Keratinocyte (primary cell): ENCODE measurements at regions not wholly inside any gene's neighbourhood (a gene's known extent, or its start where the extent isn't known, plus 50 kb on each side); places are given as distances from the start of the nearest gene placed in this dataset.

Experiments
- DNase-seq: peaks from one replicate; pipeline ENCODE4 v3.0.0-alpha.2; 2011; ENCODE audit warnings: low read depth, missing footprints, low spot score
- FAIRE-seq: peaks from 2 replicates; lab custom pipeline; 2011; peaks lifted over from hg19 to GRCh38; lab: Jason Lieb, UNC
- H2AFZ ChIP-seq: 2 replicates; pipeline ENCODE4 v1.6.0; 2012; ENCODE audit warnings: low read length, control low read depth, inconsistent platforms; ENCODE audit not compliant: control insufficient read depth
- H3K27ac ChIP-seq: 2 replicates; pipeline ENCODE4 v1.5.1; 2011; ENCODE audit warnings: low read length; ENCODE audit not compliant: control insufficient read depth, insufficient read depth
- H3K27me3 ChIP-seq: 3 replicates; pipeline ENCODE4 v1.6.0; 2011; ENCODE audit warnings: low read length; ENCODE audit not compliant: control insufficient read depth, insufficient read depth; ENCODE audit errors: extremely low read depth
- H3K36me3 ChIP-seq, 2 experiments: 2 replicates in 1 of 2; 3 replicates in 1 of 2; pipeline ENCODE4 v1.5.1; 2011; ENCODE audit warnings: low read length in 2 of 2, mild to moderate bottlenecking in 1 of 2; ENCODE audit not compliant: control insufficient read depth in 2 of 2, insufficient read depth in 2 of 2; ENCODE audit errors: extremely low read depth in 1 of 2
- H3K4me1 ChIP-seq: 3 replicates; pipeline ENCODE4 v1.5.1; 2011; ENCODE audit warnings: low read length; ENCODE audit not compliant: control insufficient read depth, insufficient read depth; ENCODE audit errors: extremely low read depth
- H3K4me2 ChIP-seq: 3 replicates; pipeline ENCODE4 v1.6.0; 2011; ENCODE audit warnings: low read depth, low read length; ENCODE audit not compliant: control insufficient read depth, insufficient read depth; ENCODE audit errors: extremely low read depth
- H3K4me3 ChIP-seq, 3 experiments: fragments of 200-600 bp in 1 of 3; sonication (generic) in 1 of 3; 2 replicates in 2 of 3; 3 replicates in 1 of 3; pipeline ENCODE4 v1.5.1; 2011 to 2016; ENCODE audit warnings: low read length in 3 of 3, mild to moderate bottlenecking in 3 of 3, control low read depth in 2 of 3, inconsistent platforms in 1 of 3, low read depth in 1 of 3, mixed read lengths in 1 of 3, mixed run types in 1 of 3, moderate library complexity in 1 of 3; ENCODE audit not compliant: control insufficient read depth in 2 of 3, insufficient read depth in 2 of 3; ENCODE audit errors: extremely low read depth in 1 of 3
- H3K79me2 ChIP-seq: 2 replicates; pipeline ENCODE4 v1.6.0; 2012; ENCODE audit warnings: low read length; ENCODE audit not compliant: control insufficient read depth, insufficient read depth
- H3K9ac ChIP-seq: 3 replicates; pipeline ENCODE4 v1.6.0; 2011; ENCODE audit warnings: low read length; ENCODE audit not compliant: control insufficient read depth, insufficient read depth; ENCODE audit errors: extremely low read depth
- H3K9me1 ChIP-seq: 3 replicates; pipeline ENCODE4 v1.6.0; 2011; ENCODE audit warnings: low read length; ENCODE audit not compliant: control insufficient read depth, insufficient read depth; ENCODE audit errors: extremely low read depth
- H3K9me3 ChIP-seq: 2 replicates; pipeline ENCODE4 v1.5.1; 2012; ENCODE audit warnings: low read depth, low read length; ENCODE audit not compliant: control insufficient read depth
- H4K20me1 ChIP-seq: 3 replicates; pipeline ENCODE4 v1.6.0; 2011; ENCODE audit warnings: low read length; ENCODE audit not compliant: control insufficient read depth, insufficient read depth; ENCODE audit errors: extremely low read depth
- EZH2 ChIP-seq: IDR thresholded peaks from one replicate; pipeline ENCODE4 v1.6.1; 2012; ENCODE audit warnings: inconsistent platforms, mild to moderate bottlenecking, low read length, moderate library complexity
- dilution Hi-C: fragments of 300-500 bp; cut with MboI; formaldehyde crosslinking; loops from one replicate; pipeline ENCODE4 v1.7.0; 2020; ENCODE audit warnings: low sequenced_read_pairs; ENCODE audit not compliant: extremely low pct_ligation_motif_present
- TF ChIP-seq, protein P1 (sequence below), 3 experiments: IDR thresholded peaks in 1 of 3; conservative IDR thresholded peaks in 1 of 3; optimal IDR thresholded peaks in 1 of 3; 2 replicates in 2 of 3; 3 replicates in 1 of 3; pipeline versions ENCODE3 to v1.5.1; 2011; ENCODE audit warnings: low read length in 3 of 3, mild to moderate bottlenecking in 3 of 3, moderate library complexity in 2 of 3, control low read depth in 1 of 3, inconsistent platforms in 1 of 3; ENCODE audit not compliant: insufficient read depth in 2 of 3; ENCODE audit errors: extremely low read depth in 1 of 3

DNA sequence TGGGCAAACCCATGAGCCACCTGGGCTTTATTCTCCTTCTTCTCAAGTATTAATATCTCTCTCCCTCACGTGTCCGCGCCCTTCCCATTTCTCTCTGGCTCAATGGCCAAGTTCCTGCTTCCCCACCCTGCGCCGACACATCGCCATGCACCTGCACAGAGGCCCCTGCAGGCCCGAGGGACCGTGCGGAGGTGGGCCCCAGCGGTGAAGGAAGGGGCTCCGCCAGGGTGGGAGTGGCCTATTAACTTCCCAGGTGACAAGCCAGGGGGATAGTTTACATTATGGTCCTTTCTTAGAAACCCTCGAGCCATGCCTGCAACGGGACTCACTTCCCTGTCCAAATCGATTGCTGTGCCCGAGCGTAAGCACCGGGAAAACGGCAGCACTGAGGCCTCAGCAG lies 110.0 kb upstream of the ADARB2 start:
- DNase-seq (no peak), FAIRE-seq (no peak)
- Histone ChIP-seq H3K9me3 (peaks cover 3% of the 10 kb centered on the region), H4K20me1 (no peaks in the 10 kb centered on the region), H3K4me1 (no peaks in the 10 kb centered on the region), H3K79me2 (no peaks in the 10 kb centered on the region), H3K4me3 (no peak overlapping the region), H3K4me2 (no peak overlapping the region), H2AFZ (no peak overlapping the region), H3K9ac (no peak overlapping the region), H3K27ac (no peak overlapping the region), H3K27me3 (no peaks in the 10 kb centered on the region), H3K36me3 (no peaks in the 10 kb centered on the region), H3K9me1 (no peaks in the 10 kb centered on the region)
- dilution Hi-C loops, result no loop called here
- TF ChIP-seq EZH2, result no peak
- TF ChIP-seq, protein P1, sequence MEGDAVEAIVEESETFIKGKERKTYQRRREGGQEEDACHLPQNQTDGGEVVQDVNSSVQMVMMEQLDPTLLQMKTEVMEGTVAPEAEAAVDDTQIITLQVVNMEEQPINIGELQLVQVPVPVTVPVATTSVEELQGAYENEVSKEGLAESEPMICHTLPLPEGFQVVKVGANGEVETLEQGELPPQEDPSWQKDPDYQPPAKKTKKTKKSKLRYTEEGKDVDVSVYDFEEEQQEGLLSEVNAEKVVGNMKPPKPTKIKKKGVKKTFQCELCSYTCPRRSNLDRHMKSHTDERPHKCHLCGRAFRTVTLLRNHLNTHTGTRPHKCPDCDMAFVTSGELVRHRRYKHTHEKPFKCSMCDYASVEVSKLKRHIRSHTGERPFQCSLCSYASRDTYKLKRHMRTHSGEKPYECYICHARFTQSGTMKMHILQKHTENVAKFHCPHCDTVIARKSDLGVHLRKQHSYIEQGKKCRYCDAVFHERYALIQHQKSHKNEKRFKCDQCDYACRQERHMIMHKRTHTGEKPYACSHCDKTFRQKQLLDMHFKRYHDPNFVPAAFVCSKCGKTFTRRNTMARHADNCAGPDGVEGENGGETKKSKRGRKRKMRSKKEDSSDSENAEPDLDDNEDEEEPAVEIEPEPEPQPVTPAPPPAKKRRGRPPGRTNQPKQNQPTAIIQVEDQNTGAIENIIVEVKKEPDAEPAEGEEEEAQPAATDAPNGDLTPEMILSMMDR (optimal IDR thresholded peaks at IDR 0.05 in 1 of 3, IDR thresholded peaks at IDR 0.05 in 1 of 3, conservative IDR thresholded peaks at IDR 0.05 in 1 of 3; ENCODE audit: extremely low read depth in 1 of 3, insufficient read depth in 2 of 3, low read length in 3 of 3), result no peak

DNA sequence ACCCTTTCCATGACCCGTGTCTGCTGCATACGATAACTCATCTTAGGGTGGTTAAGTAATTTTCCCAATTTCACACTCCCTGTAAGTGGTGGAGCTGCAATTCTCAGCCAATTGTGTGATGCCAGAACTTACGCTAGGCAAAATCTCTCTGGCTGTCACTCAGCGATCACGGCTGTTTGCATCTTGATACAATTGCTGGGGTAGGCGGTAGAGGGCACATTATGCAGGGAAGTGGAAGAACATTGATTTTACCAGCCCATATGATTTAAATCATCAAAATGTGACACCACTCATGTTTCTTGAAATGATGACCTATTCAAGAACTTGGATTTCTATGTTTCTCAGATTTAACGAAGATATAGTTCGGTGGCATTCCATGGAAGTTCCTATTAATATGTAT lies 108.7 kb upstream of the ADARB2 start:
- peaks cover 6% of the 10 kb centered on the region for H3K9me3 ChIP-seq
- FAIRE-seq, result no peak
- H3K9me1 ChIP-seq, result no peaks in the 10 kb centered on the region
- H3K4me2 ChIP-seq, result no peak overlapping the region
- no peaks in the 10 kb centered on the region for H3K36me3 ChIP-seq
- H3K27ac ChIP-seq, result no peak overlapping the region
- no peak overlapping the region for H3K9ac ChIP-seq
- TF ChIP-seq EZH2, result no peak
- TF ChIP-seq, protein P1 (optimal IDR thresholded peaks at IDR 0.05 in 1 of 3, IDR thresholded peaks at IDR 0.05 in 1 of 3, conservative IDR thresholded peaks at IDR 0.05 in 1 of 3; ENCODE audit: extremely low read depth in 1 of 3, insufficient read depth in 2 of 3, low read length in 3 of 3), result no peak
- H3K4me1 ChIP-seq, result no peaks in the 10 kb centered on the region
- no peak overlapping the region for H3K4me3 ChIP-seq
- DNase-seq, result no peak
- dilution Hi-C loops, result no loop called here
- H3K27me3 ChIP-seq, result no peaks in the 10 kb centered on the region
- no peaks in the 10 kb centered on the region for H4K20me1 ChIP-seq
- H2AFZ ChIP-seq, result no peak overlapping the region
- no peaks in the 10 kb centered on the region for H3K79me2 ChIP-seq
